Natural killer cell (primary cell): ENCODE measurements at regions not wholly inside any gene's neighbourhood (a gene's known extent, or its start where the extent isn't known, plus 50 kb on each side); places are given as distances from the start of the nearest gene placed in this dataset.

ENCODE experiments used
- ATAC-seq, 3 donors: fragments of 150-1000 bp in 2 of 3; fragments of 200-7000 bp in 1 of 3; cut with Tn5 transposase; 1 replicate in 1 of 3; 2 replicates in 2 of 3; pipeline ENCODE4 v1.10.0; 2021; ENCODE audit warnings: mild to moderate bottlenecking in 2 of 3, moderate library complexity in 2 of 3
- DNase-seq, 2 donors: peaks; one replicate each; pipeline versions ENCODE4 v3.0.0 to v3.0.0-alpha.2; 2013 to 2021; ENCODE audit warnings: mixed read lengths in 1 of 2
- H3K27ac ChIP-seq: one replicate; pipeline ENCODE4 v1.5.1; 2013; ENCODE audit warnings: mild to moderate bottlenecking, low read length
- H3K27me3 ChIP-seq: one replicate; pipeline ENCODE4 v1.6.1; 2013; ENCODE audit warnings: low read length; ENCODE audit not compliant: control insufficient read depth, insufficient read depth
- H3K36me3 ChIP-seq: one replicate; pipeline ENCODE4 v1.6.1; 2013; ENCODE audit warnings: low read length; ENCODE audit not compliant: control insufficient read depth, insufficient read depth
- H3K4me1 ChIP-seq: one replicate; pipeline ENCODE4 v1.6.1; 2013; ENCODE audit warnings: low read length; ENCODE audit not compliant: control insufficient read depth, insufficient read depth
- H3K4me3 ChIP-seq: one replicate; pipeline ENCODE4 v1.5.1; 2013; ENCODE audit warnings: low read length
- H3K9me3 ChIP-seq: one replicate; pipeline ENCODE4 v1.6.1; 2013; ENCODE audit warnings: low read length; ENCODE audit not compliant: control insufficient read depth, insufficient read depth
- H3K27ac Mint-ChIP-seq, 2 donors: one replicate each; pipeline ENCODE4 v1.8.0; 2022; ENCODE audit warnings: mild to moderate bottlenecking in 2 of 2, mixed read lengths in 2 of 2, moderate library complexity in 1 of 2
- H3K27me3 Mint-ChIP-seq, 2 donors: one replicate each; pipeline ENCODE4 v1.8.0; 2022; ENCODE audit warnings: low read depth in 2 of 2, mixed read lengths in 2 of 2
- H3K36me3 Mint-ChIP-seq: one replicate; pipeline ENCODE4 v1.8.0; 2022; ENCODE audit warnings: mixed read lengths
- H3K4me1 Mint-ChIP-seq, 2 donors: one replicate each; pipeline ENCODE4 v1.8.0; 2022; ENCODE audit warnings: mixed read lengths in 2 of 2
- H3K4me3 Mint-ChIP-seq: one replicate; pipeline ENCODE4 v1.8.0; 2022; ENCODE audit warnings: mild to moderate bottlenecking, moderate library complexity, mixed read lengths
- H3K9me3 Mint-ChIP-seq, 2 donors: one replicate each; pipeline ENCODE4 v1.8.0; 2022; ENCODE audit warnings: mixed read lengths in 2 of 2
- WGBS: methylation state at CpG from one replicate; pipeline ENCODE4 v1.1.7; 2013; ENCODE audit warnings: missing lambda C conversion rate; ENCODE audit not compliant: insufficient coverage; 5-methylcytosine and 5-hydroxymethylcytosine counted together
- intact Hi-C: fragments of 100-400 bp; cut with micrococcal nuclease; formaldehyde crosslinking; loops from one replicate; pipeline ENCODE4 v1.14.2; 2022
- TF ChIP-seq, protein P1 (sequence below): fragments of 200-600 bp; IDR thresholded peaks from one replicate; pipeline ENCODE4 v1.8.0; 2022; ENCODE audit warnings: antibody characterized with exemption

DNA sequence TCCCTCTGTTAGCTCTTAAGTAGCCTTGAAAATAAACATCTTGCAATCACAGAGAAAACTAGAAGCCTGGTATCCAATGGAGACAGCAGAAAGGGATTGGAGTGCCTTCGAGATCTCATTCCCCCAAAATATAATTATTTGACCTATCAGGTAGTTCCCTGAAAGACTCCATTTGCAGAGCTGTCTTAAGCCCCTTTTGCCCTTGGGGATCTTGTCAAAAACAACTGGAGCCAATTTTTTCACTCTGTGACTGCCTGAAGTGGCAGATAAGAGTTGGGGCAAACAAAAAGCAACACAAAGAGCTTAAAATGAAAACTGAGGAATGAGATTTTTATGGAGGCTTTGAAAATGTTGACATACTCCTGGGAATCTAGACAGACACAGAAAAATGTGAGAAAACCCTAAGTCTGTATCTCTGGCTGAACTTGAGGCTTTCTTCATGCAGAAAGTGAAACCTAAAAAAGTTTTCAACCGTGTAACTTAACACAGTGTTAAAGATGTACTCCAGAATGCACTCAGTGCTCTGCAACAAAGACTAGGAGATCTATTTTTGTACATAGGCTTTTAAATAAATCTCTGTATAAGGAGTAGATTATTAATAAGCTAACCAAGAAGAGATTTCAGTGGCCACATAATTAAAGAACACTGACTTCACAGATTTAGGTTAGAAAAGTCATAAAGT lies 971.1 kb upstream of the MAN1A1 start:
- H3K27me3 Mint-ChIP-seq = no peaks in the 10 kb centered on the region
- H3K4me3 Mint-ChIP-seq = no peak overlapping the region
- intact Hi-C loops = no loop called here
- TF ChIP-seq, protein P1, sequence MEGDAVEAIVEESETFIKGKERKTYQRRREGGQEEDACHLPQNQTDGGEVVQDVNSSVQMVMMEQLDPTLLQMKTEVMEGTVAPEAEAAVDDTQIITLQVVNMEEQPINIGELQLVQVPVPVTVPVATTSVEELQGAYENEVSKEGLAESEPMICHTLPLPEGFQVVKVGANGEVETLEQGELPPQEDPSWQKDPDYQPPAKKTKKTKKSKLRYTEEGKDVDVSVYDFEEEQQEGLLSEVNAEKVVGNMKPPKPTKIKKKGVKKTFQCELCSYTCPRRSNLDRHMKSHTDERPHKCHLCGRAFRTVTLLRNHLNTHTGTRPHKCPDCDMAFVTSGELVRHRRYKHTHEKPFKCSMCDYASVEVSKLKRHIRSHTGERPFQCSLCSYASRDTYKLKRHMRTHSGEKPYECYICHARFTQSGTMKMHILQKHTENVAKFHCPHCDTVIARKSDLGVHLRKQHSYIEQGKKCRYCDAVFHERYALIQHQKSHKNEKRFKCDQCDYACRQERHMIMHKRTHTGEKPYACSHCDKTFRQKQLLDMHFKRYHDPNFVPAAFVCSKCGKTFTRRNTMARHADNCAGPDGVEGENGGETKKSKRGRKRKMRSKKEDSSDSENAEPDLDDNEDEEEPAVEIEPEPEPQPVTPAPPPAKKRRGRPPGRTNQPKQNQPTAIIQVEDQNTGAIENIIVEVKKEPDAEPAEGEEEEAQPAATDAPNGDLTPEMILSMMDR = no peak
- Histone ChIP-seq H3K27ac (no peak overlapping the region), H3K36me3 (no peaks in the 10 kb centered on the region), H3K4me3 (no peak overlapping the region), H3K9me3 (no peaks in the 10 kb centered on the region), H3K27me3 (no peaks in the 10 kb centered on the region), H3K4me1 (no peaks in the 10 kb centered on the region)
- peaks cover 6% of the 10 kb centered on the region for H3K36me3 Mint-ChIP-seq
- peaks cover 2 to 16% of the 10 kb centered on the region in 2 donors for H3K9me3 Mint-ChIP-seq
- no peak for DNase-seq
- H3K27ac Mint-ChIP-seq = no peak overlapping the region
- no peaks in the 10 kb centered on the region for H3K4me1 Mint-ChIP-seq
- 59% methylated on average over 2 of the region's 2 CpGs for WGBS
- ATAC-seq = no peak

DNA sequence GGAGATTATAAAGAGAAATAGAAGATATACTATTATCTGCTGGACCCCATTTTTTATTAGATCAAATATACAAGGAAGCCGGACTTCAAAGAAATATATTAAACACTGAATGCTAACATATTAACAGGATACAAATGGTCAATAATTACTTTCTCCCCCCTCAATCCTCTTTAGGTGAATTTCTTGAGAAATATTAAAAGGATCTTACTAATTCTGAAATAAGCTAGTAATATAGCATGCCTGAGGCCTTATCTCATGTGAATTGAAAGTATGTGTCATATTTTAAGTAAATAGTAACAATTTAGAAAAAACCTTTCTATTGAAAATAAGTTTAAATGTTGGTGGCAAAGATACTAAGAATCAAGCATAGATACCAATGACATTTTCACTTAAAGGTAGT lies 954.7 kb upstream of the MAN1A1 start:
- H3K4me3 ChIP-seq = no peak overlapping the region
- no peaks in the 10 kb centered on the region for H3K9me3 ChIP-seq
- intact Hi-C loops = no loop called here
- Mint-ChIP-seq H3K4me3 (no peak overlapping the region), H3K27me3 (no peaks in the 10 kb centered on the region), H3K4me1 (no peaks in the 10 kb centered on the region), H3K9me3 (peaks cover 14 to 18% of the 10 kb centered on the region in 2 donors), H3K27ac (no peak overlapping the region), H3K36me3 (no peaks in the 10 kb centered on the region)
- WGBS = no CpG with 5 or more reads among the region's 1 CpG
- DNase-seq (no peak), ATAC-seq (no peak)
- no peaks in the 10 kb centered on the region for H3K36me3 ChIP-seq
- no peak overlapping the region for H3K27ac ChIP-seq
- H3K4me1 ChIP-seq = no peaks in the 10 kb centered on the region
- TF ChIP-seq, protein P1 = no peak
- no peaks in the 10 kb centered on the region for H3K27me3 ChIP-seq

DNA sequence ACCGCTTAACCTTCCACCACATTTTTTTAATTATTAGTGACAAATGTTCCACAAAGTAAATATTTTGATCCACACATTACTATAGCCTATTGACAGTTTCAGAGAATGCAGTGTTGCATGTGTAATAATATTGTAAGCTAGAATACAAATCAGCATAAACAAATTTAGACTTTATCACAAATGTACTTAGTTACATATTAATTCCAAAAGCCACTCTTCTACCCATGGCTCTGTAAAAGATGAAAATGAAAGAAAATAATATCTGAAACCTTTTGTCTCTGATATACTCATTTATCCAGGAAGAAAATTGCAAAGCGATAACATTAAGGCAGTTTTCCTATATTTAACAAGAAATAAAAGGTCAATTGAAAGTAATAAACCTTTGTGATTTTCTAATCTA lies 954.0 kb upstream of the MAN1A1 start:
- H3K27me3 ChIP-seq = no peaks in the 10 kb centered on the region
- TF ChIP-seq, protein P1 = no peak
- no peak for DNase-seq
- no peak overlapping the region for H3K27ac Mint-ChIP-seq
- no peaks in the 10 kb centered on the region for H3K36me3 ChIP-seq
- no peaks in the 10 kb centered on the region for H3K36me3 Mint-ChIP-seq
- no peak overlapping the region for H3K4me3 Mint-ChIP-seq
- no peaks in the 10 kb centered on the region for H3K27me3 Mint-ChIP-seq
- no CpG with 5 or more reads among the region's 2 CpGs for WGBS
- no peaks in the 10 kb centered on the region for H3K4me1 ChIP-seq
- peaks cover 12 to 18% of the 10 kb centered on the region in 2 donors for H3K9me3 Mint-ChIP-seq
- no peaks in the 10 kb centered on the region for H3K4me1 Mint-ChIP-seq
- no peak overlapping the region for H3K4me3 ChIP-seq
- no peak for ATAC-seq
- H3K9me3 ChIP-seq = no peaks in the 10 kb centered on the region
- no peak overlapping the region for H3K27ac ChIP-seq
- intact Hi-C loops = no loop called here

DNA sequence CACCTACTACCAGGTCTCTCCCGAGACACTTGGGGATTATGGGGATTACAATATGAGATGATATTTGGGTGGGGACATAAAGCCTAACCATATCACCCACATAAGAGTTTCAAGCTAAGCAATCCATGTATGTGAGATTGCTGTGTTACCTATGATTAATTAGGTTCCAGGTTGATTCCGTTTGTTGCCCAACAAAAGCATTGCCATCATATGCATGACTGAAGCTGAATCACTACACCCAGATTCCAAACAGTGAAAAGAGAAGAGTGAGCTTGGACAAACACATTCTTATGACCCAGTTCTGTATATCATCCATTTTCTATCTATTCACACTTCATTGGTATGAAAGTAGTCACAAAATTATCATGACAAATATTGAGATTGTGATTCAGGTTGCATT lies 952.5 kb upstream of the MAN1A1 start:
- Mint-ChIP-seq H3K27ac (no peak overlapping the region), H3K36me3 (no peaks in the 10 kb centered on the region), H3K27me3 (no peaks in the 10 kb centered on the region), H3K4me3 (no peak overlapping the region), H3K9me3 (peaks cover 9 to 13% of the 10 kb centered on the region in 2 donors), H3K4me1 (no peaks in the 10 kb centered on the region)
- H3K36me3 ChIP-seq = no peaks in the 10 kb centered on the region
- intact Hi-C loops = no loop called here
- no peak for ATAC-seq
- no peaks in the 10 kb centered on the region for H3K9me3 ChIP-seq
- no peaks in the 10 kb centered on the region for H3K27me3 ChIP-seq
- no peak for DNase-seq
- H3K27ac ChIP-seq = no peak overlapping the region
- H3K4me3 ChIP-seq = no peak overlapping the region
- H3K4me1 ChIP-seq = no peaks in the 10 kb centered on the region
- WGBS = 75% methylated on average over 1 of the region's 2 CpGs
- TF ChIP-seq, protein P1 = no peak
